BJ (cell line): ENCODE measurements at regions not wholly inside any gene's neighbourhood (a gene's known extent, or its start where the extent isn't known, plus 50 kb on each side); places are given as distances from the start of the nearest gene placed in this dataset.

ENCODE experiments used
- CTCF ChIA-PET: fragments of 350-600 bp; formaldehyde crosslinking; extraction: SDS; loops from one replicate; lab custom pipeline; 2021; ENCODE audit warnings: antibody characterized with exemption, inconsistent platforms; lab: Yijun Ruan, JAX
- POLR2A ChIA-PET: fragments of 300-600 bp; sonication (Branson Sonifier 250); formaldehyde crosslinking; extraction: SDS; loops from one replicate; lab custom pipeline; 2021; ENCODE audit warnings: antibody characterized with exemption; lab: Charles Lee
- DNase-seq: peaks from one replicate; pipeline ENCODE4 v3.0.0-alpha.2; 2011; ENCODE audit warnings: low read depth
- H3K27me3 ChIP-seq: 2 replicates; pipeline ENCODE4 v1.6.0; 2011; ENCODE audit warnings: low read length; ENCODE audit not compliant: control insufficient read depth, insufficient read depth
- H3K36me3 ChIP-seq: 2 replicates; pipeline ENCODE4 v1.5.1; 2011; ENCODE audit warnings: low read length; ENCODE audit not compliant: control insufficient read depth, insufficient read depth
- H3K4me3 ChIP-seq: 2 replicates; pipeline ENCODE4 v1.5.1; 2011; ENCODE audit warnings: low read depth, mild to moderate bottlenecking, control low read depth, low read length
- CTCF ChIP-seq: IDR thresholded peaks from 2 replicates; pipeline ENCODE4 v1.5.1; 2011; ENCODE audit warnings: low read depth, mild to moderate bottlenecking, control low read depth, inconsistent platforms, low read length, moderate library complexity; ENCODE audit not compliant: insufficient read depth

DNA sequence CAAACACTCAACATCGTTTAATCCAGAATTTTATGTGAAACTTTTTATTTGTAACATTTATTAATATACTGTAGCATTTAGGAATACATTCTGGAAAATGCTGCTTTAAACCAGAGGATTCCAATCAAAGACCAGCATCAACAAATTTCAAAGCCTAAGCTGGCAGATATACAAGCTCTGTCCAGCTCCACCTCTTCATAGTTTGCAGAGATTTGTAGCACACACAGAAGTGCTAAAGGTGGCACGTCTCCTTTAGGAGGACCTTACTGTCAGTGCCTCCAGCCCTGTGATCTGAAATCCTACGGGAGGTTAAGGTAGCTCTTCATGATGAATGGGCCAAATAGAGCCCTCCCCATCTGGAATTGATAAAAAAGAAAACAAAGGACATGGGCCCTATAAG is 329.7 kb upstream of the NECTIN3 start:
- no peak for DNase-seq
- no peak overlapping the region for H3K4me3 ChIP-seq
- POLR2A ChIA-PET = no interaction called here
- CTCF ChIA-PET = interaction anchor here (0.6 to 1.4 kb wide), 2 partner anchors 20 to 39 kb away, joined by 3 to 4 read pairs; no protein-coding TSS in a partner anchor
- no peaks in the 10 kb centered on the region for H3K27me3 ChIP-seq
- no peaks in the 10 kb centered on the region for H3K36me3 ChIP-seq
- no peak for TF ChIP-seq CTCF

DNA sequence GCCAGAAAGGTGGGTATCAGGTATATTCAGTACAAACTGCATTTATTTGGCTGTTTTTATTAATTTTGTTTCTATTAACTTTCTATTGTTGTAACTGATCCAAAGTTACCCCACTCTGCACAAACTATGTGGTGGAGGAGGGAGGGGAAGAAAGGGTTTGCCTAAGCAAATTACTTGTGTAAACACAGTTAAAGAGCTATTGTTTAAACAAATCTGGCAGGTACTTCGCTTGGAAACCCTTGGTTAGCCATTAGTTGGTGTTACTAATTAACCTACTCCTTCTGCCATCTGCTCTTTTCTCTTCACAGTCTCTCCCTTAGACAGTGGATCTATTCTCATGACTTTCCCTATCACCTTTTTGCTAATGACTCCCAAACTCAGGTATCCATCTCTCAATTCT is 328.4 kb upstream of the NECTIN3 start:
- no peak overlapping the region for H3K4me3 ChIP-seq
- CTCF ChIA-PET = interaction anchor here (0.9 kb wide), 1 partner anchor 9 kb away, joined by 3 read pairs; no protein-coding TSS in a partner anchor
- H3K27me3 ChIP-seq = no peaks in the 10 kb centered on the region
- no peaks in the 10 kb centered on the region for H3K36me3 ChIP-seq
- POLR2A ChIA-PET = interaction anchor here (0.5 kb wide), 1 partner anchor 101 kb away, joined by 3 read pairs; no protein-coding TSS in a partner anchor
- no peak for DNase-seq
- no peak for TF ChIP-seq CTCF

GRCh38 chr3:110743984-110744383 is 327.6 kb upstream of the NECTIN3 start:
- TF ChIP-seq CTCF = no peak
- Histone ChIP-seq H3K4me3 (no peak overlapping the region), H3K36me3 (no peaks in the 10 kb centered on the region), H3K27me3 (no peaks in the 10 kb centered on the region)
- DNase-seq = no peak
- ChIA-PET CTCF (interaction anchor here (0.9 kb wide), 1 partner anchor 10 kb away, joined by 3 read pairs; no protein-coding TSS in a partner anchor), POLR2A (no interaction called here)

GRCh38 chr3:110744723-110745122 is 326.9 kb upstream of the NECTIN3 start:
- TF ChIP-seq CTCF = no peak
- ChIA-PET CTCF (no interaction called here), POLR2A (no interaction called here)
- no peaks in the 10 kb centered on the region for H3K27me3 ChIP-seq
- H3K36me3 ChIP-seq = no peaks in the 10 kb centered on the region
- no peak overlapping the region for H3K4me3 ChIP-seq
- no peak for DNase-seq

GRCh38 chr3:110749006-110749405 is 322.6 kb upstream of the NECTIN3 start:
- no peak for TF ChIP-seq CTCF
- no peak for DNase-seq
- POLR2A ChIA-PET = no interaction called here
- no peaks in the 10 kb centered on the region for H3K36me3 ChIP-seq
- no peak overlapping the region for H3K4me3 ChIP-seq
- CTCF ChIA-PET = no interaction called here
- H3K27me3 ChIP-seq = no peaks in the 10 kb centered on the region
